Left lung (tissue), 4 donors: ENCODE measurements at regions not wholly inside any gene's neighbourhood (a gene's known extent, or its start where the extent isn't known, plus 50 kb on each side); places are given as distances from the start of the nearest gene placed in this dataset.

ENCODE experiments used
- ATAC-seq: fragments of 200-7000 bp; cut with Tn5 transposase; one replicate; pipeline ENCODE4 v1.9.1; 2020; ENCODE audit warnings: moderate library complexity
- DNase-seq, 4 donors: peaks; one replicate each; pipeline ENCODE4 v3.0.0-alpha.2; 2013 to 2020
- H3K27ac ChIP-seq, 2 donors: fragments of 200-600 bp; sonication (generic) in 1 of 2; one replicate each; pipeline versions ENCODE4 v1.5.0 to v1.8.0; 2020 to 2021
- H3K27me3 ChIP-seq, 2 donors: fragments of 200-600 bp; sonication (generic) in 1 of 2; one replicate each; pipeline versions ENCODE4 v1.5.0 to v1.8.0; 2020 to 2021
- H3K36me3 ChIP-seq, 2 donors: fragments of 200-600 bp; sonication (generic) in 1 of 2; one replicate each; pipeline versions ENCODE4 v1.5.0 to v1.8.0; 2020 to 2021
- H3K4me1 ChIP-seq, 2 donors: fragments of 200-600 bp; one replicate each; pipeline ENCODE4 v1.8.0; 2021
- H3K4me3 ChIP-seq, 2 donors: fragments of 200-600 bp; sonication (generic) in 1 of 2; one replicate each; pipeline versions ENCODE4 v1.5.0 to v1.8.0; 2020 to 2021; ENCODE audit warnings: mild to moderate bottlenecking in 1 of 2
- H3K9me3 ChIP-seq, 2 donors: fragments of 200-600 bp; sonication (generic) in 1 of 2; one replicate each; pipeline versions ENCODE4 v1.5.0 to v1.8.0; 2020 to 2021
- intact Hi-C, 2 donors: fragments of 100-400 bp; cut with DNase I; formaldehyde crosslinking; loops; one replicate each; pipeline versions ENCODE4 v1.11.2 to v1.14.2; 2022
- TF ChIP-seq, protein P1 (sequence below), 2 donors: fragments of 200-600 bp; sonication (generic) in 1 of 2; IDR thresholded peaks; one replicate each; pipeline versions ENCODE4 v1.5.0 to v1.8.0; 2021; ENCODE audit warnings: antibody characterized with exemption in 2 of 2
- donor health status: DM: no; HTN: yes; CAD: no.
- donor health status: DM: no; HTN: no; CAD: no.

DNA sequence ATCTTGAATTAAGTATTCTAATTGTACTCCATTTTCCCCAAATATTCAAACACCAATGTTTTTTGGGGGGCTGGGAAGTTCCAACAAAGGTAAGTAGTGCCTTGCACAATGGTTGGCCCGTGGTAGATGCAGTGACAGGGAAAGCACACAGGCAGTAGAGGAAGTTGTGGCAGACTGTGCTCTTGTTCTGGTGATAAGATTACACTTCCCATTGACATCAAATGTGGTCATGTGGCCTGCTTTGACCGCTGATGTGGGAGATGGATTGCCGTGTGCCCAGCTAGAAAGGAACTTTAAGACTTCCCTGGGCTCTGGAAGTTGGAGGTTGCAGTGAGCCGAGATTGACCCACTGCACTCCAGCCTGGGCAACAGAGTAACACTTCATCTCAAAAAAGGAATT lies 223.8 kb downstream of the VRK1 start:
- TF ChIP-seq, protein P1, sequence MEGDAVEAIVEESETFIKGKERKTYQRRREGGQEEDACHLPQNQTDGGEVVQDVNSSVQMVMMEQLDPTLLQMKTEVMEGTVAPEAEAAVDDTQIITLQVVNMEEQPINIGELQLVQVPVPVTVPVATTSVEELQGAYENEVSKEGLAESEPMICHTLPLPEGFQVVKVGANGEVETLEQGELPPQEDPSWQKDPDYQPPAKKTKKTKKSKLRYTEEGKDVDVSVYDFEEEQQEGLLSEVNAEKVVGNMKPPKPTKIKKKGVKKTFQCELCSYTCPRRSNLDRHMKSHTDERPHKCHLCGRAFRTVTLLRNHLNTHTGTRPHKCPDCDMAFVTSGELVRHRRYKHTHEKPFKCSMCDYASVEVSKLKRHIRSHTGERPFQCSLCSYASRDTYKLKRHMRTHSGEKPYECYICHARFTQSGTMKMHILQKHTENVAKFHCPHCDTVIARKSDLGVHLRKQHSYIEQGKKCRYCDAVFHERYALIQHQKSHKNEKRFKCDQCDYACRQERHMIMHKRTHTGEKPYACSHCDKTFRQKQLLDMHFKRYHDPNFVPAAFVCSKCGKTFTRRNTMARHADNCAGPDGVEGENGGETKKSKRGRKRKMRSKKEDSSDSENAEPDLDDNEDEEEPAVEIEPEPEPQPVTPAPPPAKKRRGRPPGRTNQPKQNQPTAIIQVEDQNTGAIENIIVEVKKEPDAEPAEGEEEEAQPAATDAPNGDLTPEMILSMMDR (IDR thresholded peaks at IDR 0.05): no peak
- no peak overlapping the region for H3K4me3 ChIP-seq
- no peak overlapping the region for H3K27ac ChIP-seq
- H3K9me3 ChIP-seq: peaks cover 0 to 1% of the 10 kb centered on the region in 2 donors
- intact Hi-C loops: no loop called here
- no peaks in the 10 kb centered on the region for H3K36me3 ChIP-seq
- H3K27me3 ChIP-seq: peaks cover 0 to 43% of the 10 kb centered on the region in 2 donors
- H3K4me1 ChIP-seq: no peaks in the 10 kb centered on the region
- ATAC-seq (peak; percentile 27), DNase-seq (no peak)

DNA sequence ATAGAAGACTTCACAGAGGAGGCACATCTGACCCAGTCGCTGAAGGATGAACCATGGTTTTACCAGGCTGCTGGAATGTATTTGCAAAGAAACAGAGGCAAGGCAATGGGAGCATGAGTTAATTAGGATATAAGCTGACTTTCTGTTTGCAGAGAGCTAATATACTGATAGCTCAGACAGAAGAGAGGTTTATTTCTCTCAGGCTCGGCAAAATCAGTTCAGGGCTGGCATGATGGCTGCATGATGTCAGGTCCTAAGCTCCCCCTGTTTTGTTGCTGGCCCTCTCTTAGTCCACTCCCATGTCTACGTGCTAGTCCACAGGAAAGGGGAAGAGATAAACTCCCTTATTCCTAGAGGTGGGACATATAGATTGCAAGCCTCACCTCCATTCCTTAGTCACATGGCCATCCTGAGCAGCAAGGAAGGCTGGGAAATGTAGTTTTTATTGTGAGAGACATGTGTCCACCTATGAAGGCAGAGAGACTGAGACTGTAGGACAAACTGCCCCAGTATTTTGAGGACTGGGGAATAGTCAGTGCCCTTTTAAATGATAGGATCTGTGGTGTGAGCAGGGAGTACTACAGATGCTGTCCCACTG lies 224.5 kb downstream of the VRK1 start:
- TF ChIP-seq, protein P1 (IDR thresholded peaks at IDR 0.05): no peak
- DNase-seq: no peak
- Histone ChIP-seq H3K4me3 (no peak overlapping the region), H3K27ac (no peak overlapping the region), H3K9me3 (peaks cover 0 to 1% of the 10 kb centered on the region in 2 donors), H3K4me1 (no peaks in the 10 kb centered on the region), H3K36me3 (no peaks in the 10 kb centered on the region), H3K27me3 (peaks cover 0 to 49% of the 10 kb centered on the region in 2 donors)
- intact Hi-C loops: no loop called here
- ATAC-seq: no peak

DNA sequence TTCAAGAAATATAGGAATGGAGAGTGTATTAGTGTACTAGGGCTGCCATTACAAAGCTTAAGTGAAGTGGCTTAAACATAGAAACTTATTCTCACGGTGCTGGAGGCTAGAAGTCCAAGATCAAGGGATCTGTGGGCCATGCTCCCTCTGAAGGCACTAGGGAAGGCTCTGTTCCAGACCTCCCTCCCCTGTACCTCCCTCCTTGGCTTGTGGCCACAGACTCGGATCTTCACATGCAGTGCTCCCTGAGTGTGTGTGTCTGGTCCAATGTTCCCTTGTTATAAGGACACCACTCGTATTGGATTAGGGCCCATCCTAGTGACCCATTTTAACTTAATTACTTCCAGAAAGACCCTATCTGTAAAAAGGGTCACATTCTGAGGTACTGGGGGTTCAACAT lies 225.6 kb downstream of the VRK1 start:
- TF ChIP-seq, protein P1 (IDR thresholded peaks at IDR 0.05): no peak
- no peak for ATAC-seq
- Histone ChIP-seq H3K27ac (no peak overlapping the region), H3K4me3 (no peak overlapping the region), H3K36me3 (no peaks in the 10 kb centered on the region), H3K27me3 (peaks cover 0 to 60% of the 10 kb centered on the region in 2 donors), H3K9me3 (peaks cover 0 to 1% of the 10 kb centered on the region in 2 donors), H3K4me1 (no peaks in the 10 kb centered on the region)
- no peak for DNase-seq
- intact Hi-C loops: no loop called here

DNA sequence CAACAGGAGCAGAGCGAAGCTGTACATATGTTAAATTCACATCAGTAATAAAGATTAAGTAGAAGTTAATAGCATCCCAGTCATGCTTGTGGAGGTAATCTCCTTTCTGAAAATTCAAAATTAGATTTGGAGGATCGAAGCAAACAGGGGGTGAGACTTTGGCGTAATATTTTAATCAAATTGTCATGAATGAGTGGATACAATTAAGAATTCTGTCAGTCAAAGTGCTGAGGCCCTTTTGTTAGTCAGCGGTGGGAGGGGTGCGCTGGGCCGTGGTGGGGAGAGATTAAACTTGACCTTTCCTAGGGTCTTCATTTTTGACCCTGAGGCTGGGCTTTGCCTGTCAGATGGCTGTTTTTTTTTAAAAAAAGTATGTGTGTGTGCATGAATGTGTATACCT lies 226.7 kb downstream of the VRK1 start:
- no peaks in the 10 kb centered on the region for H3K9me3 ChIP-seq
- intact Hi-C loops: no loop called here
- TF ChIP-seq, protein P1 (IDR thresholded peaks at IDR 0.05): no peak
- H3K27me3 ChIP-seq: peaks cover 0 to 66% of the 10 kb centered on the region in 2 donors
- no peak overlapping the region for H3K27ac ChIP-seq
- DNase-seq (no peak), ATAC-seq (no peak)
- H3K36me3 ChIP-seq: no peaks in the 10 kb centered on the region
- H3K4me3 ChIP-seq: no peak overlapping the region
- no peaks in the 10 kb centered on the region for H3K4me1 ChIP-seq

DNA sequence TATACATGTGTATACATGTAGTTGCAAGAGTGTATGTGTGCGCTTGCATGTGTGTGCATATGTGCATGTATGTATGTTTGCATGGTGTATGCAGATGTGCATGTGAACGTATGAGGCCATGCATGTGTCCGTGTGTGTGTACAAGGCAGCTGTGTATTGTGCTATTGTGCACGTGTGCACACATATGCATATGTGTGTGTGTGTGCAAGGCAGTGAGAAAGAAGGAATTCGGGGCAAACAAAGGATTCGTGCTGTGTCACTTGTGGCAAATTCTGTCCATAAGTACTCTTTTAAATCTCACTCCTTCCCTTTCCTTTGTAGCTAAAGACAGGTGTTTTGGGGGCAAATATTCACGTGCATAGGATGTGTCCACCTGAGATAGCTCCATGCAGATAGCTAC lies 227.1 kb downstream of the VRK1 start:
- ATAC-seq (no peak), DNase-seq (no peak)
- Histone ChIP-seq H3K36me3 (no peaks in the 10 kb centered on the region), H3K4me1 (no peaks in the 10 kb centered on the region), H3K27ac (no peak overlapping the region), H3K27me3 (peaks cover 0 to 66% of the 10 kb centered on the region in 2 donors), H3K9me3 (no peaks in the 10 kb centered on the region), H3K4me3 (no peak overlapping the region)
- intact Hi-C loops: no loop called here
- TF ChIP-seq, protein P1 (IDR thresholded peaks at IDR 0.05): no peak
